ENCODE measurements at regions not wholly inside any gene's neighbourhood (a gene's known extent, or its start where the extent isn't known, plus 50 kb on each side); places are given as distances from the start of the nearest gene placed in this dataset.

DNA sequence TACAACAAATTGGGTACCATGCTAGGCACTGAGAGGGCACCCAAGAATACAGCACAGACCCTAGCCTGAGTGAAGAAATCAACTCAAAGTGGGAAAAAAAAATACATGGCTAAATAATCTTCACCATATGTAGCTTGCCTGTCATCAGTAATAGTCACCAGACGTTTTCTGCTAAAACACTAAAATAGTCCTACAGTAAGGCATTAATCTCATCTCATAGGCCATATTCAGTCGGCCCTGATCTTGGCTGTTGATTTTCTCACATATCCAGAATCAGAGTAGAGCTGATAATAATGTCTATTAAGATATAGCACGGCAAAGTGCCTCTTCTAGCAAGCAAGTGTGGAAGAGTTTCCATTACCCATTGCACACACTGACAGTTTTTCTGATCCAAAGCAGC is 322.1 kb upstream of the SLC30A5 start:
- Histone ChIP-seq H3K27ac (ENCODE audit: low read depth in 1 of 2, low read length in 2 of 2) (no peak overlapping the region), H3K4me1 (ENCODE audit: control insufficient read depth in 1 of 2, insufficient read depth in 2 of 2, low read length in 2 of 2) (no peaks in the 10 kb centered on the region), H3K9me3 (replicated peaks in 1 of 2; ENCODE audit: control insufficient read depth in 1 of 2, insufficient read depth in 1 of 2, low read length in 2 of 2) (peaks cover 0 to 5% of the 10 kb centered on the region in 2 donors), H3K79me2 (ENCODE audit: insufficient read depth, low read length) (no peaks in the 10 kb centered on the region), H3K4me3 (replicated peaks in 1 of 3; ENCODE audit: low read depth in 2 of 3, low read length in 3 of 3) (no peak overlapping the region), H3K36me3 (replicated peaks in 1 of 2; ENCODE audit: control insufficient read depth in 1 of 2, insufficient read depth in 2 of 2, low read length in 2 of 2) (no peaks in the 10 kb centered on the region), H3K27me3 (ENCODE audit: control insufficient read depth in 2 of 2, insufficient read depth in 2 of 2, low read length in 2 of 2) (no peaks in the 10 kb centered on the region), H2AFZ (ENCODE audit: insufficient read depth, low read depth, low read length, poor library complexity, severe bottlenecking) (no peak overlapping the region), H3K9ac (ENCODE audit: insufficient read depth, low read length, poor library complexity, severe bottlenecking) (no peak overlapping the region), H3K4me2 (replicated peaks; ENCODE audit: extremely low read depth, low read length, poor library complexity, severe bottlenecking) (no peak overlapping the region), H4K20me1 (ENCODE audit: insufficient read depth, low read length) (no peaks in the 10 kb centered on the region)
- peaks cover 0 to 4% (median 0%) of the 10 kb centered on the region in 3 donors for H3K27me3 Mint-ChIP-seq (ENCODE audit: low read depth in 3 of 3)
- no peak overlapping the region for H3K27ac Mint-ChIP-seq
- TF ChIP-seq, protein P1, sequence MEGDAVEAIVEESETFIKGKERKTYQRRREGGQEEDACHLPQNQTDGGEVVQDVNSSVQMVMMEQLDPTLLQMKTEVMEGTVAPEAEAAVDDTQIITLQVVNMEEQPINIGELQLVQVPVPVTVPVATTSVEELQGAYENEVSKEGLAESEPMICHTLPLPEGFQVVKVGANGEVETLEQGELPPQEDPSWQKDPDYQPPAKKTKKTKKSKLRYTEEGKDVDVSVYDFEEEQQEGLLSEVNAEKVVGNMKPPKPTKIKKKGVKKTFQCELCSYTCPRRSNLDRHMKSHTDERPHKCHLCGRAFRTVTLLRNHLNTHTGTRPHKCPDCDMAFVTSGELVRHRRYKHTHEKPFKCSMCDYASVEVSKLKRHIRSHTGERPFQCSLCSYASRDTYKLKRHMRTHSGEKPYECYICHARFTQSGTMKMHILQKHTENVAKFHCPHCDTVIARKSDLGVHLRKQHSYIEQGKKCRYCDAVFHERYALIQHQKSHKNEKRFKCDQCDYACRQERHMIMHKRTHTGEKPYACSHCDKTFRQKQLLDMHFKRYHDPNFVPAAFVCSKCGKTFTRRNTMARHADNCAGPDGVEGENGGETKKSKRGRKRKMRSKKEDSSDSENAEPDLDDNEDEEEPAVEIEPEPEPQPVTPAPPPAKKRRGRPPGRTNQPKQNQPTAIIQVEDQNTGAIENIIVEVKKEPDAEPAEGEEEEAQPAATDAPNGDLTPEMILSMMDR (IDR thresholded peaks at IDR 0.05) = no peak
- H3K4me3 Mint-ChIP-seq = no peak overlapping the region
- 60% methylated on average over 1 of the region's 3 CpGs for WGBS (ENCODE audit: insufficient coverage)
- H3K9me3 Mint-ChIP-seq = peaks cover 2 to 6% (median 4%) of the 10 kb centered on the region in 7 donors
- intact Hi-C loops (cut with micrococcal nuclease) = no loop called here
- no peaks in the 10 kb centered on the region for H3K4me1 Mint-ChIP-seq
- no peak for DNase-seq
- no peaks in the 10 kb centered on the region for H3K36me3 Mint-ChIP-seq

DNA sequence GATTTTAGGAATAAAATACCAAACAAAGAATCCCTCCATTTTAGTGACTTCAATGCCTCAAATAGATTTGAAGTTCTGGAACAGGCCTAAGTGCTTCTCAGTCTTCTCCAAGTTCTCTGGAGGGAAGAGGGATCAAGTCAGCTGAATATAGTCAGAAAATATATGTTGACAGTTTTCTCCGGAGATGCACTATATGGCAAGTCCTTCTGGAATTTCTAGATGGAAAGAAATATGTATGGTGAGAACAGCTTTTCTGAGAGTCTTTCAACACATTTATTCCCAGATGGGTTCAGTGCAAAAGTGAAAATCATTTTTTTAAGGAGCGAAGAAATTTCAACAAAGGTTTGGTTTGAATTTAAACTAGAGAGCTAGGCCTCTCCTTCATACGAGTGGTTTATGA is 317.4 kb upstream of the SLC30A5 start:
- peaks cover 2 to 5% (median 3%) of the 10 kb centered on the region in 7 donors for H3K9me3 Mint-ChIP-seq

More for the DNA sequence above, 317.4 kb upstream of the SLC30A5 start:
- WGBS (ENCODE audit: insufficient coverage) = no CpG with 5 or more reads among the region's 3 CpGs
- H3K79me2 ChIP-seq (ENCODE audit: insufficient read depth, low read length) = no peaks in the 10 kb centered on the region
- TF ChIP-seq, protein P1 (IDR thresholded peaks at IDR 0.05) = no peak
- H3K9ac ChIP-seq (ENCODE audit: insufficient read depth, low read length, poor library complexity, severe bottlenecking) = no peak overlapping the region
- H3K36me3 ChIP-seq (replicated peaks in 1 of 2; ENCODE audit: control insufficient read depth in 1 of 2, insufficient read depth in 2 of 2, low read length in 2 of 2) = no peaks in the 10 kb centered on the region
- no peaks in the 10 kb centered on the region for H4K20me1 ChIP-seq (ENCODE audit: insufficient read depth, low read length)
- Mint-ChIP-seq H3K27ac (no peak overlapping the region), H3K36me3 (no peaks in the 10 kb centered on the region), H3K4me1 (peaks cover 2% of the 10 kb centered on the region), H3K27me3 (ENCODE audit: low read depth in 3 of 3) (no peaks in the 10 kb centered on the region), H3K4me3 (no peak overlapping the region)
- H3K27me3 ChIP-seq (ENCODE audit: control insufficient read depth in 2 of 2, insufficient read depth in 2 of 2, low read length in 2 of 2) = no peaks in the 10 kb centered on the region
- no peak overlapping the region for H2AFZ ChIP-seq (ENCODE audit: insufficient read depth, low read depth, low read length, poor library complexity, severe bottlenecking)
- H3K9me3 ChIP-seq (replicated peaks in 1 of 2; ENCODE audit: control insufficient read depth in 1 of 2, insufficient read depth in 1 of 2, low read length in 2 of 2) = peaks cover 0 to 5% of the 10 kb centered on the region in 2 donors
- no peak overlapping the region for H3K4me2 ChIP-seq (replicated peaks; ENCODE audit: extremely low read depth, low read length, poor library complexity, severe bottlenecking)
- intact Hi-C loops (cut with micrococcal nuclease) = no loop called here
- no peak for DNase-seq
- H3K27ac ChIP-seq (ENCODE audit: low read depth in 1 of 2, low read length in 2 of 2) = no peak overlapping the region
- no peak overlapping the region for H3K4me3 ChIP-seq (replicated peaks in 1 of 3; ENCODE audit: low read depth in 2 of 3, low read length in 3 of 3)
- H3K4me1 ChIP-seq (ENCODE audit: control insufficient read depth in 1 of 2, insufficient read depth in 2 of 2, low read length in 2 of 2) = no peaks in the 10 kb centered on the region

Measured in CD14-positive monocyte (primary cell).